ENCODE measurements at regions not wholly inside any gene's neighbourhood (a gene's known extent, or its start where the extent isn't known, plus 50 kb on each side); places are given as distances from the start of the nearest gene placed in this dataset.

GRCh38 chr3:105979961-105980360 lies 111.1 kb upstream of the CBLB start:
- no peak for TF ChIP-seq CTCF (IDR thresholded peaks at IDR 0.05)
- TF ChIP-seq POLR2A (IDR thresholded peaks at IDR 0.05): no peak

All from body of pancreas (tissue), 4 donors.